K562 (cell line): ENCODE measurements at regions not wholly inside any gene's neighbourhood (a gene's known extent, or its start where the extent isn't known, plus 50 kb on each side); places are given as distances from the start of the nearest gene placed in this dataset.

ENCODE experiments used
- ATAC-seq: fragments of 200-7000 bp; cut with Tn5 transposase; 3 replicates; pipeline ENCODE4 v1.9.1; 2020; ENCODE audit warnings: moderate library complexity
- BruUV-seq: library from RNA; stranded (reverse); fragments of 400-500 nt; replicated peaks from 2 replicates; lab custom pipeline; 2021; lab: Mats Ljungman, UMichigan
- CTCF ChIA-PET: fragments of 300-600 bp; formaldehyde crosslinking; extraction: SDS; loops from one replicate; lab custom pipeline; 2021; ENCODE audit warnings: low intra/inter-chr PET ratio; lab: Yijun Ruan, JAX
- POLR2A ChIA-PET: fragments of 300-600, 350-650 bp; sonication (Branson Sonifier 250); formaldehyde crosslinking; extraction: SDS; loops from one replicate; lab custom pipeline; 2021; ENCODE audit warnings: antibody characterized with exemption, inconsistent platforms; lab: Yijun Ruan, JAX
- DNase-seq, 4 experiments: peaks; one replicate each; pipeline versions ENCODE4 v3.0.0 to v3.0.0-alpha.2; 2011 to 2018; ENCODE audit warnings: low spot score in 3 of 4, mixed read lengths in 3 of 4; ENCODE audit errors: extremely low read depth in 1 of 4
- FAIRE-seq: peaks from 2 replicates; lab custom pipeline; 2011; peaks lifted over from hg19 to GRCh38; lab: Jason Lieb, UNC
- H2AFZ ChIP-seq: 2 replicates; pipeline ENCODE4 v1.6.0; 2011; ENCODE audit warnings: low read depth, low read length, control low read depth, inconsistent platforms
- H3K27ac ChIP-seq: fragments of 200-600 bp; 3 replicates; pipeline ENCODE4 v1.8.0; 2011; ENCODE audit warnings: low read depth, mild to moderate bottlenecking, control low read depth, inconsistent platforms, low read length, moderate library complexity, mixed read lengths; ENCODE audit errors: extremely low read depth
- H3K27me3 ChIP-seq, 2 experiments: fragments of 300-600 bp in 1 of 2; 2 replicates in 1 of 2; 3 replicates in 1 of 2; pipeline versions ENCODE4 v1.6.0 to v1.8.0; 2011; ENCODE audit warnings: inconsistent platforms in 2 of 2, low read length in 2 of 2, mild to moderate bottlenecking in 1 of 2, mixed read lengths in 1 of 2, moderate library complexity in 1 of 2; ENCODE audit not compliant: control insufficient read depth in 2 of 2, insufficient read depth in 2 of 2
- H3K36me3 ChIP-seq: fragments of 300-600 bp; 3 replicates; pipeline ENCODE4 v1.8.0; 2011; ENCODE audit warnings: mild to moderate bottlenecking, low read length, inconsistent platforms; ENCODE audit not compliant: control insufficient read depth, insufficient read depth
- H3K4me1 ChIP-seq, 2 experiments: fragments of 200-600 bp in 1 of 2; replicated peaks in 1 of 2; 2 replicates in 1 of 2; 3 replicates in 1 of 2; pipeline versions ENCODE4 v1.5.1 to v1.8.0; 2011; ENCODE audit warnings: inconsistent platforms in 2 of 2, low read length in 2 of 2, mild to moderate bottlenecking in 1 of 2, mixed read lengths in 1 of 2, moderate library complexity in 1 of 2; ENCODE audit not compliant: control insufficient read depth in 2 of 2, insufficient read depth in 2 of 2
- H3K4me2 ChIP-seq: 2 replicates; pipeline ENCODE4 v1.6.1; 2011; ENCODE audit warnings: low read length, control low read depth, inconsistent platforms, mixed read lengths; ENCODE audit not compliant: insufficient read depth
- H3K4me3 ChIP-seq: fragments of 200-600 bp; sonication (generic), shearing (Covaris generic); 2 replicates; pipeline ENCODE4 v1.5.1; 2016; ENCODE audit warnings: control low read depth, inconsistent platforms
- H3K79me2 ChIP-seq: fragments of 200-600 bp; 3 replicates; pipeline ENCODE4 v1.8.0; 2011; ENCODE audit warnings: low read length, inconsistent platforms; ENCODE audit not compliant: control insufficient read depth, insufficient read depth
- H3K9ac ChIP-seq, 2 experiments: 2 replicates each; pipeline versions ENCODE4 v1.6.0 to v1.6.1; 2011; ENCODE audit warnings: low read depth in 2 of 2, low read length in 2 of 2, control low read depth in 1 of 2, inconsistent platforms in 1 of 2, mild to moderate bottlenecking in 1 of 2, mixed read lengths in 1 of 2; ENCODE audit not compliant: insufficient read depth in 1 of 2
- H3K9me1 ChIP-seq: one replicate; pipeline ENCODE4 v1.6.0; 2011; ENCODE audit warnings: inconsistent platforms, mild to moderate bottlenecking, low read length, moderate library complexity; ENCODE audit not compliant: control insufficient read depth, insufficient read depth
- H3K9me3 ChIP-seq: replicated peaks from 2 replicates; pipeline ENCODE4 v1.5.1; 2011; ENCODE audit warnings: low read depth, low read length, inconsistent platforms; ENCODE audit not compliant: control insufficient read depth, insufficient read depth
- H4K20me1 ChIP-seq: replicated peaks from 2 replicates; pipeline ENCODE4 v1.6.1; 2011; ENCODE audit warnings: low read length, inconsistent platforms, mixed read lengths; ENCODE audit not compliant: control insufficient read depth, insufficient read depth
- CREB3 ChIP-seq: fragments of 450-650 bp; conservative IDR thresholded peaks from 2 replicates; pipeline ENCODE4 v1.6.1; 2016; ENCODE audit warnings: missing genetic modification characterization, low read depth, mild to moderate bottlenecking, missing compliant biosample characterization, moderate library complexity
- CREBBP ChIP-seq: IDR thresholded peaks from one replicate; pipeline ENCODE4 v1.6.1; 2012; ENCODE audit warnings: low read depth, mild to moderate bottlenecking, control low read depth, inconsistent platforms, low read length
- CSDE1 ChIP-seq, 2 experiments: fragments of 450-650 bp; IDR thresholded peaks; 2 replicates each; pipeline ENCODE4 v1.6.1; 2016; ENCODE audit warnings: mild to moderate bottlenecking in 1 of 2
- CTBP1 ChIP-seq: fragments of 450-650 bp; IDR thresholded peaks from 2 replicates; pipeline ENCODE4 v1.6.1; 2016; ENCODE audit warnings: borderline replicate concordance
- DDX20 ChIP-seq: fragments of 450-650 bp; IDR thresholded peaks from 2 replicates; pipeline ENCODE4 v1.6.1; 2016; ENCODE audit warnings: missing genetic modification characterization, low read depth, mild to moderate bottlenecking, missing compliant biosample characterization, moderate library complexity
- ESRRA ChIP-seq: fragments of 450-650 bp; IDR thresholded peaks from 2 replicates; pipeline ENCODE4 v1.6.1; 2014; ENCODE audit warnings: low read depth, mild to moderate bottlenecking, moderate library complexity, borderline replicate concordance
- FOSL1 ChIP-seq: fragments of 200-800 bp; sonication (Bioruptor generic); conservative IDR thresholded peaks from 2 replicates; pipeline ENCODE4 v1.6.1; 2016; ENCODE audit warnings: missing genetic modification characterization, missing compliant biosample characterization
- GATA2 ChIP-seq: sonication (generic); formaldehyde crosslinking; IDR thresholded peaks from 2 replicates; pipeline ENCODE4 v1.4.0; 2020; ENCODE audit warnings: mild to moderate bottlenecking, missing genetic modification reagents
- HES1 ChIP-seq: fragments of 450-650 bp; IDR thresholded peaks from 2 replicates; pipeline ENCODE4 v1.6.1; 2016; ENCODE audit warnings: low read depth, mild to moderate bottlenecking, moderate library complexity
- JUN ChIP-seq, 2 experiments: sonication (generic) in 1 of 2; formaldehyde crosslinking in 1 of 2; IDR thresholded peaks; 2 replicates each; pipeline versions ENCODE4 v1.6.1 to v1.8.0; 2012 to 2022; ENCODE audit warnings: borderline replicate concordance in 2 of 2, mild to moderate bottlenecking in 2 of 2, improper control_type of control experiment in 1 of 2, low read depth in 1 of 2, low read length in 1 of 2, missing genetic modification reagents in 1 of 2
- JUND ChIP-seq, 2 experiments: IDR thresholded peaks; 2 replicates in 1 of 2; 3 replicates in 1 of 2; pipeline ENCODE4 v1.6.1; 2011; ENCODE audit warnings: borderline replicate concordance in 2 of 2, low read depth in 2 of 2, low read length in 2 of 2, improper control_type of control experiment in 1 of 2, missing biosample characterization in 1 of 2, missing genetic modification characterization in 1 of 2, missing genetic modification reagents in 1 of 2
- KDM1A ChIP-seq, 2 experiments: fragments of 450-650 bp; IDR thresholded peaks; 2 replicates each; pipeline ENCODE4 v1.6.1; 2016; ENCODE audit warnings: mild to moderate bottlenecking in 2 of 2
- MCM5 ChIP-seq: fragments of 450-650 bp; IDR thresholded peaks from 2 replicates; pipeline ENCODE4 v1.6.1; 2016; ENCODE audit warnings: low read depth
- MEIS2 ChIP-seq: fragments of 450-650 bp; IDR thresholded peaks from 2 replicates; pipeline ENCODE4 v1.6.1; 2014; ENCODE audit warnings: mild to moderate bottlenecking; ENCODE audit not compliant: partially characterized antibody
- NR3C1 ChIP-seq: sonication (generic); formaldehyde crosslinking; IDR thresholded peaks from 2 replicates; pipeline ENCODE4 v1.8.1; 2022; ENCODE audit warnings: missing genetic modification reagents
- NR4A1 ChIP-seq, 2 experiments: fragments of 250-450 bp in 1 of 2; fragments of 450-650 bp in 1 of 2; sonication (Bioruptor Pico) in 1 of 2; IDR thresholded peaks; 2 replicates each; pipeline versions ENCODE4 v1.4.0 to v1.6.1; 2016 to 2020; ENCODE audit warnings: mild to moderate bottlenecking in 2 of 2, missing compliant biosample characterization in 1 of 2, missing genetic modification characterization in 1 of 2, moderate library complexity in 1 of 2
- RCOR1 ChIP-seq, 2 experiments: IDR thresholded peaks; 2 replicates each; pipeline ENCODE4 v1.6.1; 2012; ENCODE audit warnings: low read depth in 2 of 2, low read length in 2 of 2, borderline replicate concordance in 1 of 2, improper control_type of control experiment in 1 of 2
- SREBF2 ChIP-seq: sonication (generic); formaldehyde crosslinking; IDR thresholded peaks from 2 replicates; pipeline ENCODE4 v1.4.0; 2020; ENCODE audit warnings: mild to moderate bottlenecking, missing genetic modification reagents
- ZFX ChIP-seq: sonication (generic); formaldehyde crosslinking; IDR thresholded peaks from 2 replicates; pipeline ENCODE4 v1.8.0; 2022; ENCODE audit warnings: mild to moderate bottlenecking, missing genetic modification reagents, moderate library complexity
- ZNF133 ChIP-seq: fragments of 250-450 bp; sonication (Bioruptor Pico); IDR thresholded peaks from 2 replicates; pipeline ENCODE4 v1.4.0; 2020; ENCODE audit warnings: mild to moderate bottlenecking
- ZNF197 ChIP-seq: fragments of 200-800 bp; sonication (Bioruptor generic); IDR thresholded peaks from 2 replicates; pipeline ENCODE4 v1.6.1; 2016; ENCODE audit warnings: low read depth, missing genetic modification characterization, missing compliant biosample characterization
- ZNF217 ChIP-seq: sonication (generic); formaldehyde crosslinking; IDR thresholded peaks from 2 replicates; pipeline ENCODE4 v1.8.0; 2022; ENCODE audit warnings: mild to moderate bottlenecking, missing genetic modification reagents
- WGBS: fragments of 100-300 bp; shearing (Covaris generic); methylation state at CpG from one replicate; pipeline ENCODE4 v1.1.6; 2016; ENCODE audit warnings: low coverage, mixed read lengths; ENCODE audit not compliant: insufficient coverage; ENCODE audit errors: missing lambda C conversion rate; 5-methylcytosine and 5-hydroxymethylcytosine counted together
- in situ Hi-C: fragments of 300-500 bp; cut with MboI; formaldehyde crosslinking; loops from 4 replicates; pipeline ENCODE4 v1.15.0; 2018; ENCODE audit warnings: inconsistent platforms, mixed read lengths
- intact Hi-C: fragments of 100-400 bp; cut with micrococcal nuclease; formaldehyde crosslinking; loops from 2 replicates; pipeline ENCODE4 v1.14.2; 2022

- Histone ChIP-seq H4K20me1 (peaks cover 10% of the 10 kb centered on the region; the same call in 1 of the 2 replicates), H3K27me3 (peaks cover 13 to 61% of the 10 kb centered on the region in 2 experiments; a peak in 4 of 5 replicates), H3K9me1 (peaks cover 5% of the 10 kb centered on the region), H3K9ac (no peak overlapping the region), H3K9me3 (no peaks in the 10 kb centered on the region), H2AFZ (no peak overlapping the region), H3K27ac (no peak overlapping the region), H3K36me3 (no peaks in the 10 kb centered on the region), H3K4me3 (no peak overlapping the region), H3K79me2 (no peaks in the 10 kb centered on the region), H3K4me2 (no peak overlapping the region), H3K4me1 (peaks cover 6 to 26% of the 10 kb centered on the region in 2 experiments)
- no peak for DNase-seq
- peak; percentile 62 for FAIRE-seq
- WGBS: 12% methylated on average over 5 of the region's 5 CpGs
- no TSS peak for BruUV-seq
- CTCF ChIA-PET: no interaction called here
- ATAC-seq: no peak
- intact Hi-C loops: loop anchor here (10.0 kb wide), 1 partner anchor 103 kb away; no protein-coding TSS in a partner anchor
- in situ Hi-C loops: no loop called here
- POLR2A ChIA-PET: interaction anchor here (1.4 kb wide), 1 partner anchor 11 kb away, joined by 6 read pairs; no protein-coding TSS in a partner anchor
- TF ChIP-seq ESRRA (peak; percentile 28; the same call in 1 of the 2 replicates), NR3C1 (CRISPR knock-in tag) (no peak), JUN (IDR thresholded peaks at IDR 0.05; ENCODE audit: borderline replicate concordance, low read depth, low read length) (0 out of 2 replicates have a peak, but pooled peaks have one; percentile 10), JUN (CRISPR knock-in tag; IDR thresholded peaks at IDR 0.05; ENCODE audit: borderline replicate concordance) (no peak), ZFX (no peak), CTBP1 (peak; percentile 41; the same call in 1 of the 2 replicates), RCOR1 (IDR thresholded peaks at IDR 0.05; ENCODE audit: borderline replicate concordance in 1 of 2, low read depth in 2 of 2, low read length in 2 of 2) (0 out of 4 replicates have a peak, but pooled peaks of 1 of the 2 experiments have one; percentile 8), KDM1A (IDR thresholded peaks at IDR 0.05) (peak in 1 of 2 experiments; percentile 22; a peak in 1 of 4 replicates), SREBF2 (no peak), GATA2 (CRISPR knock-in tag) (peak; percentile 49), ZNF197 (CRISPR knock-in tag) (no peak), HES1 (0 out of 2 replicates have a peak, but pooled peaks have one; percentile 39), MEIS2 (peak; percentile 83), CREBBP (no peak), DDX20 (no peak), JUND (IDR thresholded peaks at IDR 0.05; ENCODE audit: borderline replicate concordance, low read depth, low read length) (no peak; the same call in 1 of the 2 replicates), JUND (tag; IDR thresholded peaks at IDR 0.05; ENCODE audit: borderline replicate concordance, low read depth, low read length) (peak; percentile 27; the same call in 1 of the 3 replicates), ZNF217 (CRISPR knock-in tag) (no peak), CSDE1 (IDR thresholded peaks at IDR 0.05) (no peak), ZNF133 (CRISPR knock-in tag) (no peak), FOSL1 (tag) (peak; percentile 77), MCM5 (no peak), CREB3 (no peak), NR4A1 (CRISPR knock-in tag; IDR thresholded peaks at IDR 0.05) (no peak), NR4A1 (tag; IDR thresholded peaks at IDR 0.05) (no peak)
Measured at GRCh38 chr19:29881386-29881785, 60.7 kb upstream of the URI1 start.
